ENCODE measurements at regions not wholly inside any gene's neighbourhood (a gene's known extent, or its start where the extent isn't known, plus 50 kb on each side); places are given as distances from the start of the nearest gene placed in this dataset.

DNA sequence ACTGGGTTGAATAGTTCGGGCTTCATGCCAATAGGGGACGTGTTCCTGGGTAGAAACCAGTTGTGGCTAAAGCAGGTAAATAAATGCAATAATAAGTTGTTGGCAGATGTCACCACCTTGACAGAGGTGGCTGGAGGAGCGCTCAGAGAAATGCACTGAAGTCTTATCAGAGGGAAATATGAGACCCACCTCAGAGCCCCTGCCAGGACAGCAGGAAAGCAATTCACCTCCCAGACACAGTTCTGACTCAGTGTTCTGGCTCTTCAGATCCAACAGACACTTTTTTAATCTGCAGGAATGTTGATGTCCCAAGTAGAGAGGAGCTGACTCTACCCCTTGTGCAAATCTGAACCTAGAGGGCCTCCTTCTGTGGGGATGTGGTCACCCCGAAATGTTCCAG lies 687.1 kb upstream of the FBXO33 start:
- Mint-ChIP-seq H3K4me1 (ENCODE audit: low read depth) (no peaks in the 10 kb centered on the region), H3K4me3 (no peak overlapping the region), H3K9me3 (peaks cover 10% of the 10 kb centered on the region), H3K36me3 (ENCODE audit: insufficient read depth) (no peaks in the 10 kb centered on the region), H3K27me3 (ENCODE audit: low read depth) (no peaks in the 10 kb centered on the region)
- ATAC-seq = no peak
- DNase-seq = no peak

DNA sequence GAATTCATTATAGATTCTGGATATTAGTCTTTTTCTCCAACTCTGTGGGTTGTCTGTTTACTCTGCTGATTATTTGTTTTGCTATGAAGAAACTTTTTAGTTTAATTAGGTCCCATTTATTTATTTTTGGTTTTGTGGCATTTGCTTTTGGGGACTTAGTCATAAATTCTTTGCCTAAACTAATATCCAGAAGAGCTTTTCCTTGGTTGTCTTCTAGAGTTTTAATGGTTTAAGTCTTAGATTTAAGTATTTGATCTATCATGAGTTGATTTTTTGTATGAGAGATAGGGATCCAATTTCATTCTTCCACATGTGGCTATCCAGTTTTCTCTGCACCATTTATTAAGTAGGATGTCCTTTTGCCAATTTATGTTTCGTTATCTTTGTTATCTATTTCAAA lies 683.4 kb upstream of the FBXO33 start:
- H3K9me3 Mint-ChIP-seq = peaks cover 10% of the 10 kb centered on the region
- H3K4me3 Mint-ChIP-seq = no peak overlapping the region
- H3K4me1 Mint-ChIP-seq (ENCODE audit: low read depth) = no peaks in the 10 kb centered on the region
- H3K27me3 Mint-ChIP-seq (ENCODE audit: low read depth) = no peaks in the 10 kb centered on the region
- DNase-seq (no peak), ATAC-seq (no peak)
- no peaks in the 10 kb centered on the region for H3K36me3 Mint-ChIP-seq (ENCODE audit: insufficient read depth)

DNA sequence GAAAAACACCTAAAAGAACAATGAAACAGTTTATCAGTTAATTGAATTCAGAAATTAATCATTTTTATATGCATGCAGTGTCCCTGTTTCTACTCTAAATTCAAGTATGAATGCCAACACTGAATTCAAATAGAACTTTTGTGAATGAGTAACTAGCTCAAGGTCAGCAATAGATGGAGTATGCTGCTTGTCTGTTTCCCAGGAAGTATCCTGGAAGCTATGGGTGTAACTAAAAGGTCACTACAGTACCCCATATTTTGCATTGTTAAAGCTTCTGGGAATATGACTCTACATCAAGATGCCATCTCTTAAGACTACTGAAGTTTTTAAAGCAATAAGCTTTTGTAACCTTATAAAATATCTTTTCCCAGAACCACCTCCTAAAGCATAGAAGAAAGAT lies 681.4 kb upstream of the FBXO33 start:
- DNase-seq = no peak
- H3K4me1 Mint-ChIP-seq (ENCODE audit: low read depth) = no peaks in the 10 kb centered on the region
- H3K27me3 Mint-ChIP-seq (ENCODE audit: low read depth) = no peaks in the 10 kb centered on the region
- H3K9me3 Mint-ChIP-seq = peaks cover 13% of the 10 kb centered on the region
- H3K36me3 Mint-ChIP-seq (ENCODE audit: insufficient read depth) = no peaks in the 10 kb centered on the region
- ATAC-seq = no peak
- H3K4me3 Mint-ChIP-seq = no peak overlapping the region

DNA sequence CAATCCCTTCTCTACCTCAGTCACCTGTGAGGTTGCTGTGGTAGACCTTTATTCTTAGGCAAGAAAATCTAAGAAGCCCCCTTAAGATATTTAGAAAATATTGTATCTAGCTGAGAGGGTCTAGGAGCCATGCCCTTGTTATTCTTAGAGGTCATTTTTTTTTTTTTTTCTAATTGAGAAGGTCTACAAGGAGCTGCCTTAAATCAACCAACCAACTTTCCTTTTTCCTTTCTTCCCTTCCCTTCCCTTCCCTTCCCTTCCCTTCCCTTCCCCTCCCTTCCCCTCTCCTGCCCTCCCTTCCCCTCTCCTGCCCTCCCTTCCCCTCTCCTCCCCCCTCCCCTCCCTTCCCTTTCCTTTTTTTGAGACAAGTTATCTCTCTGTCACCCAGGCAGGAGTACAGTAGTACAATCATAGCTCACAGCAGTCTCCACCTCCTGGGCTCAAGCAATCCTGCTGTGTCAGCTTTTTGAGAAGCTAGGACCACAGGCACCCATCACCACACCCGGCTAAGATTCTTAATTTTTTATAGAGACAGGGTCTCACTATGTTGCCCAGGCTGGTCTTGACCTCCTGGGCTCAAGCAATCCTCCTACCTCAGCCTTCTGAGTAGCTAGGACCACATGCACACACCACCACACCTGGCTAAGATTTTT lies 668.4 kb upstream of the FBXO33 start:
- Mint-ChIP-seq H3K4me1 (ENCODE audit: low read depth) (no peaks in the 10 kb centered on the region), H3K27me3 (ENCODE audit: low read depth) (no peaks in the 10 kb centered on the region), H3K9me3 (no peaks in the 10 kb centered on the region), H3K4me3 (no peak overlapping the region), H3K36me3 (ENCODE audit: insufficient read depth) (no peaks in the 10 kb centered on the region)
- DNase-seq = no peak
- no peak for ATAC-seq

DNA sequence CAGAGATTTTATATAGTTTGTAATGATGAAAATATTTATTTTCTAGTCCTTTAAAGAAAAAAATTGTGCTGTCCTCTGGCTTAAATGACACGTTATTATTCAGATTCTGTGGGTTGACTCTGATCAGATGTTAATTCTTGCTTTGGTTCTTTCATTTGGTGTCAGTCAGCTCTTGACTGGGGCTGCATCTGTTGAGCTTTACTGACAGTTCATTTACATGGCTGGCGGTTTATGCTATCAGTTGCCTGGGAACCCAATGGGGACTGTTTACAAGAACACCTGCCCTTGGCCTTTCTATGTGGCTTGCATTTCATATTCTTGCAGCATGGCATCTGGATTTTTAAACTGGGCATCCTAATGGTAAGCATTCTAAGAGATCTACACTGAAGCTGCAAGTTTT lies 667.1 kb upstream of the FBXO33 start:
- H3K9me3 Mint-ChIP-seq = no peaks in the 10 kb centered on the region
- no peak for ATAC-seq

DNA sequence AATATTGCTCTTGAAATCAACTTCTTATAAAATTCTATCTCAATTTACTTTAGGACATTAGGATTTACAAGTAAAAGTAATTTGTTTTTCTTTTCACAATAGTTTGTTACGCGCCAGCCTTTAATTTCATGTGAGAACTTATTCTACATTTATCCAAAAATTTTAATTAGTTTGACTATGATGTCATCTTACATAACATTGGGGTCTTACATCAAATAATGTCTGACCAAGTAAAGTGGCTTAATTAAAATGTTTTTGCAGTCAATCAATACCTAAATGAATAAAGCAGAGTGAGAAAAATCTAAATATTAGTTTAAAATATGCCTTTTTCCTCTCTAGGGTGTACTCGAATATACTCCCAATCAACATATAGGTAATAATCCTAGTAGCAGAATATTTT lies 666.2 kb upstream of the FBXO33 start:
- Mint-ChIP-seq H3K4me3 (no peak overlapping the region), H3K4me1 (ENCODE audit: low read depth) (no peaks in the 10 kb centered on the region), H3K36me3 (ENCODE audit: insufficient read depth) (no peaks in the 10 kb centered on the region), H3K9me3 (no peaks in the 10 kb centered on the region), H3K27me3 (ENCODE audit: low read depth) (no peaks in the 10 kb centered on the region)
- no peak for ATAC-seq
- DNase-seq = no peak

More for the DNA sequence above, 667.1 kb upstream of the FBXO33 start:
- Mint-ChIP-seq H3K4me3 (no peak overlapping the region), H3K27me3 (ENCODE audit: low read depth) (no peaks in the 10 kb centered on the region), H3K4me1 (ENCODE audit: low read depth) (no peaks in the 10 kb centered on the region), H3K36me3 (ENCODE audit: insufficient read depth) (no peaks in the 10 kb centered on the region)
- no peak for DNase-seq

DNA sequence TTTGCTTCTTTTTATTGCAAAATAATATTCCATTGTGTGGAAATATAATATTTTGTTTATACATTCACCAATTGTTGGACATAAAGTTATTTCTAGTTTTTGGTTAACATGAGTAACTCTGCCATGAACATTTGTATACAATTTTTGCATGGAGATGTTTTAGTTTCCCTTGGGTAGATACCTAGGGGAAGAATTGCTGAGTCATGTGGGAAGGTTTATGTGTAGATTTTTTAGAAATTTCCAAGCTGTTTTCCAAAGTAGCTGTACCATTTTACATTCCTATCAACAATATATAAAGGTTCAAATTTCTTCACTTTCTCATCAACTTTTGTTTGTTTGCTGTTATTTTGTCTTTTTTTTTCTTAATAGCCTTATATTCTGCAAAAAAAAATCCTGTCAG lies 664.7 kb upstream of the FBXO33 start:
- no peaks in the 10 kb centered on the region for H3K9me3 Mint-ChIP-seq
- no peaks in the 10 kb centered on the region for H3K4me1 Mint-ChIP-seq (ENCODE audit: low read depth)
- no peaks in the 10 kb centered on the region for H3K27me3 Mint-ChIP-seq (ENCODE audit: low read depth)
- DNase-seq (no peak), ATAC-seq (no peak)
- H3K4me3 Mint-ChIP-seq = no peak overlapping the region
- no peaks in the 10 kb centered on the region for H3K36me3 Mint-ChIP-seq (ENCODE audit: insufficient read depth)

DNA sequence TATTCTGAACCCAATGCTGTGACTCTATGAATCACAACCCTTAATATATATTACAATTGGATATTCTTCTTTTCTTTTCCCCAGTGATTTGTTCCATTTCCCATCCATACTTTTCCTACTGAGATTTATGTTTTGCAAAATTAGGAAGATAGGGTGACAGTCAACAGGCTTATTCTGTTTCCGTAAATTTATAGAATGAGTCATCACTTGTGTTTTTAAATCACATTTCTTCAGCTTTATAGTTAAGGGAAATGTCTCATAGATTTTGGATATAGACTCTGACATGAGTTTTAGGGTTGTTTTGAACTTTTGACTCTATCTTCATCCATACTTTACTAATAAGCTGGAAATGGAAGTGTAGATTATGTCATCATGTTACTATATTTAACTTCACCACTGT lies 661.6 kb upstream of the FBXO33 start:
- Mint-ChIP-seq H3K4me3 (no peak overlapping the region), H3K9me3 (no peaks in the 10 kb centered on the region), H3K36me3 (ENCODE audit: insufficient read depth) (no peaks in the 10 kb centered on the region), H3K27me3 (ENCODE audit: low read depth) (no peaks in the 10 kb centered on the region), H3K4me1 (ENCODE audit: low read depth) (no peaks in the 10 kb centered on the region)
- DNase-seq (no peak), ATAC-seq (no peak)

DNA sequence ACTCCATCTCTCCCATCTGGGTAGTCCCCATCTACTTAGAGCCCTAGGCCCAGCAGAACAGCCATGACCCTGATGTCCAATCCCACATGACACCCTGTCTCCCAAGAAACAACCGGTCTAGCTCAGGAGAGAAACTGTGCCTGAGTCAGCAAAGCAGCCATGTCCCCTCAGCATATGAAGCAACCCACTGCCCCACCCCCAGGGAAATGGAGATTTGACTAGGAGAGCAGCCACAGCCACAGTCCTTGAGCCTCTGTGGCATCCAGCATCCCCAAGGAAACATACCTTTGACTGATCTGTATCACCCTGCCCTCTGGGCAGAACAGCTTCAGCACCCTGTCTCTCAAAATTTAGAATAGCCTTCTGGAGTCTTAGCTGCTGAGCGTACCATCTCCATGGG lies 641.9 kb upstream of the FBXO33 start:
- no peak for DNase-seq
- Mint-ChIP-seq H3K9me3 (peaks cover 8% of the 10 kb centered on the region), H3K27me3 (ENCODE audit: low read depth) (no peaks in the 10 kb centered on the region), H3K36me3 (ENCODE audit: insufficient read depth) (no peaks in the 10 kb centered on the region), H3K4me1 (ENCODE audit: low read depth) (no peaks in the 10 kb centered on the region), H3K4me3 (no peak overlapping the region)
- no peak for ATAC-seq

DNA sequence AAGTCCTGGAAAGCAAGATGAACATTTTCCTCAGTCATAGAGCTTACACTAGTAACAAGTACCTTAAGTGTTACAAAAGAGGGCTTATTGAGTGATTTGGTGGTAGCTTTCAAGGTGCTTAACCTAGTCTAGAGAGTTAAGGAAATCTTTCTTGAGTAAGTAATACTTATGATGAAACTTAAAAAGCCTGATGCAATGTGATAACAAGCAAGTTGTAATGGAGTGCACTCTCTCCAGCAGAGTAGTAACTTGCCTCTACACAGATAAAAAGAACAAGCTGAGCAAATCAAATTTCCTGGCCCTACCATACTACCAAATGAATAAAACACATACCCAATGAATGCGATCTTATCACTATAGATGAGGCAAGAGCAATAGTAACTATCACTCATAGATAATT lies 639.9 kb upstream of the FBXO33 start:
- no peak for ATAC-seq

DNA sequence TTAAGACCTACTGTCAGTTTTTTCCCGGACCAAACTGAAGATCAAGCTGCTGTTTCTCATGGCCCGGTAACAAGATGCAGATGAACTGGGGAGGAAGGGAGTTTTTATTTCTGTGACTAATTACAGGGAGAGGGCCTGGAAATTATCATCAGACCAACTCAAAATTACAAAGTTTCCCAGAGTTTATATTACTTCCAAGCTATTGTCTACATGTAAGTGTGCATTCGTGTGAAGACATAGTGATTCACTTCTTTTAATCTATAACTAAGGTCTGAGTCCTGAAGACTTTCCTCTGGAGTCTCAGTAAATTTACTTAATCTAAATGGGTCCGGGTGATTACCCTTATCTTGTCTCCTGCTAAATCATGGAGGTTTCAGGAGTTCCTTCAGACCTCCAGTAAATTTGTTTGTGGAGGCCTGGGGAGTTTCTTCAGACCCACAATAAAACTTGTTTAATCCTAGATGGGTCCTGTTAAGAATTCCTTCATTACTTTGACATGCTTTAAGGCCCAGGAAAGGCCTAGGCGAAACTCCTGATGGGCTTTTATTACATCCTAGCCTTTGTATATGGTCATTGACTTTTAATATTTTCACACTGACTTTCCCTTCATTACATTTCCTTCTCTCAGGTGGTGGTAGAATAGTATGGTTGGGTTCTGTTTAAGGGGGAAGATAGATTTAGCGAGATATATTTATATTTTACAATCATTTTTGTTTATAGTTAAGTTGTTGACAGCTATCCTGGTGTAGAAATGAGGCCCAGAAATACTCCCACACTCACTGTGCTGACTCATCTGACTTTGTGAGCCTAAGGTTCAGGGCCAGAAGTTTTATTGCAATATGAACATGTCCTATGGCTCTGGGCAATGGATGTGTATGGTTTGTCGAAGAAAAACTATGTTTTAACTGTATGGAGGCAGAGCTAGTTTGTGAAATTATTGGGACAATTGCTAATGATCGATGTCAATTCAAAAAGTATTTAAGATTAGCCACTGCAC lies 627.0 kb upstream of the FBXO33 start:
- no peak for ATAC-seq
- no peaks in the 10 kb centered on the region for H3K36me3 Mint-ChIP-seq (ENCODE audit: insufficient read depth)
- peaks cover 4% of the 10 kb centered on the region for H3K9me3 Mint-ChIP-seq
- H3K27me3 Mint-ChIP-seq (ENCODE audit: low read depth) = no peaks in the 10 kb centered on the region
- H3K4me3 Mint-ChIP-seq = no peak overlapping the region
- H3K4me1 Mint-ChIP-seq (ENCODE audit: low read depth) = no peaks in the 10 kb centered on the region
- no peak for DNase-seq

More for the DNA sequence above, 639.9 kb upstream of the FBXO33 start:
- H3K36me3 Mint-ChIP-seq (ENCODE audit: insufficient read depth) = no peaks in the 10 kb centered on the region
- no peaks in the 10 kb centered on the region for H3K4me1 Mint-ChIP-seq (ENCODE audit: low read depth)
- H3K27me3 Mint-ChIP-seq (ENCODE audit: low read depth) = no peaks in the 10 kb centered on the region
- peaks cover 8% of the 10 kb centered on the region for H3K9me3 Mint-ChIP-seq
- DNase-seq = no peak
- no peak overlapping the region for H3K4me3 Mint-ChIP-seq

DNA sequence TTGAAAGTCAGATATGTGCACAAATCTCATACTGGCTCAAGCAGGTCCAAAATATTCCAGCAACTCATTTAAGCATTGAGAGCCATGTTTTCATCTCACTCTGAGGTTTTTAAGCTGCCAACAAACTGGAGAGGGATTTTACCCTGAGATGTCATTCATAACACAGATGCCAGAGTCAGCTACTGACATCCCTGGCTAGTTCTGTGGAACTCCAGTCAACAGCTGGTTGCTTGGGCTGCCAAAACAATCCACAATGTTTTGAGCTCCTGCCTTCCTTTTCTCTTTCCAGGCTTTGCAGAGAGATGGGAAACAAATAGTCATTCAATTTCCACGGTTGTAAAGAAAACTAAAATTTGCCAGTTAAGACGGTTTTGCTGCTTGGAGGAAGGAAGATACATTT lies 621.2 kb upstream of the FBXO33 start:
- no peaks in the 10 kb centered on the region for H3K9me3 Mint-ChIP-seq
- no peak for DNase-seq
- H3K27me3 Mint-ChIP-seq (ENCODE audit: low read depth) = no peaks in the 10 kb centered on the region
- no peak overlapping the region for H3K4me3 Mint-ChIP-seq
- no peaks in the 10 kb centered on the region for H3K36me3 Mint-ChIP-seq (ENCODE audit: insufficient read depth)
- ATAC-seq = no peak
- H3K4me1 Mint-ChIP-seq (ENCODE audit: low read depth) = no peaks in the 10 kb centered on the region

DNA sequence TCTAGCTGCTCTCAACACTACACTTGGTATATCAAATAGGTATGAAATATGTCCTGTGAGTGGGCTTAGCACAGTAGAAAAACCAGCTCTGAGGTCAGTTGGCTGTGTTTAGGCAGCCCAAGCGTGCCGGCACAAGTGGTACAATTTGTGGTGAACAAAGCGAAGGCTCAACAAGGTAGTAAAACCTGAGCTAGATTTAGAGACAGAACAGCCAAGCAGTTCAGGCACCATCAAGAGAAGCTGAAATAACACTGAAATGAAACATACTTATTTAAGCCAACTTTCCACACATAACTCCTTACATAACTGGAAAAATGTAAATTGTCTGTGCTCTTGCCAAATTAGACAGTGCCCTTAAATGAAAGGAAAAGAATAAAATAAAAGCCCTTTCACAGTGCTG lies 596.8 kb upstream of the FBXO33 start:
- DNase-seq (no peak), ATAC-seq (no peak)
- no peaks in the 10 kb centered on the region for H3K27me3 Mint-ChIP-seq (ENCODE audit: low read depth)
- no peak overlapping the region for H3K4me3 Mint-ChIP-seq
- no peaks in the 10 kb centered on the region for H3K36me3 Mint-ChIP-seq (ENCODE audit: insufficient read depth)
- H3K4me1 Mint-ChIP-seq (ENCODE audit: low read depth) = no peaks in the 10 kb centered on the region
- H3K9me3 Mint-ChIP-seq = peaks cover 5% of the 10 kb centered on the region

DNA sequence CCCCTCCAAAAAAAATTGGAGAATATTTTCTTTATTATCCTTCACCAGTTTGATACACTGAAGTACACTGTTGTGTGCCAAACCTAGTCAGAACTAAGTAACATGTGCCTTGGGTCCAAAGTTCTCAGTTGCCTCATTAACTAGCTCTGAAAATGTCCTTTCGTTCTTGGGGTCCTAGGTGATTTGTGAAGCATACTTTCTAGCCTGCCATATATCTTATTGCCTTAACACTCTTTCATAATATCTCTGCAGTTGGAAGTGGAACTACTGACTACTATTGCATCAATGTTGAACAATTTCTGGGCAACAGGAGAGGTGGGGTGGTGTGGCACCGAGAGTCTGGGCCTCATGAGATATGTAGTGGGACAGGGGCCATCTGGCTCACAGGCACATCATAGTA lies 592.9 kb upstream of the FBXO33 start:
- no peaks in the 10 kb centered on the region for H3K36me3 Mint-ChIP-seq (ENCODE audit: insufficient read depth)
- no peaks in the 10 kb centered on the region for H3K27me3 Mint-ChIP-seq (ENCODE audit: low read depth)
- no peaks in the 10 kb centered on the region for H3K9me3 Mint-ChIP-seq
- no peaks in the 10 kb centered on the region for H3K4me1 Mint-ChIP-seq (ENCODE audit: low read depth)
- DNase-seq (no peak), ATAC-seq (no peak)
- no peak overlapping the region for H3K4me3 Mint-ChIP-seq

DNA sequence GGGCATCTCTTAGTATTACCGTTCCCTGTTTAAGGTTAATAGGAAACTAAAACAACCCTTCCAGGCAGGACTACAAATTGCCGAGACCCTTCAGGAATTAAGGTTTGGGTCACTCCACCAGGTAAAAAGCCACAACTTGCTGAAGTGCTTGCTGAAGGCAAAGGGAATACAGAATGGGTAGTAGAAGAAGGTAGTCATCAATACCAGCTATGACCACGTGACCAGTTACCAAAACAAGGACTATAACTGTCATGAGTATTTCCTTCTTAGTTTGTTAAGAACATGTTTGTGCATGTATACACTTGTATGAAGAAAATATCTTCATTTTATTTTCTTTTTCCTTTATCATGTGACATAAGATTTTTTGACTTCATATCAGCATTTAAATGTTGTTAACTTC lies 578.7 kb upstream of the FBXO33 start:
- H3K4me3 Mint-ChIP-seq = no peak overlapping the region
- no peaks in the 10 kb centered on the region for H3K36me3 Mint-ChIP-seq (ENCODE audit: insufficient read depth)
- no peaks in the 10 kb centered on the region for H3K27me3 Mint-ChIP-seq (ENCODE audit: low read depth)
- H3K4me1 Mint-ChIP-seq (ENCODE audit: low read depth) = no peaks in the 10 kb centered on the region
- H3K9me3 Mint-ChIP-seq = peaks cover 4% of the 10 kb centered on the region
- DNase-seq = no peak
- no peak for ATAC-seq
